RWPE1 (cell line): ENCODE measurements at regions not wholly inside any gene's neighbourhood (a gene's known extent, or its start where the extent isn't known, plus 50 kb on each side); places are given as distances from the start of the nearest gene placed in this dataset.

ENCODE experiments used
- CTCF ChIA-PET: fragments of 350-600 bp; sonication (Branson Sonifier 250); formaldehyde crosslinking; extraction: SDS; loops from one replicate; lab custom pipeline; 2021; lab: Yijun Ruan, JAX
- POLR2A ChIA-PET: fragments of 400-600 bp; formaldehyde crosslinking; extraction: SDS; loops from one replicate; lab custom pipeline; 2020; ENCODE audit warnings: antibody characterized with exemption; ENCODE audit not compliant: low non-redundant PET; lab: Yijun Ruan, JAX
- DNase-seq: peaks from one replicate; pipeline ENCODE4 v3.0.0; 2012; ENCODE audit warnings: low spot score
- H3K27ac ChIP-seq: fragments of 450-650 bp; 2 replicates; pipeline ENCODE4 v1.5.1; 2017
- CTCF ChIP-seq: fragments of 450-650 bp; conservative IDR thresholded peaks from 2 replicates; pipeline ENCODE4 v1.5.1; 2017; ENCODE audit warnings: low read depth, mild to moderate bottlenecking

GRCh38 chr6:40112350-40112749 lies 178.1 kb upstream of the MOCS1 start:
- ChIA-PET CTCF (no interaction called here), POLR2A (no interaction called here)
- no peak for DNase-seq
- TF ChIP-seq CTCF = no peak
- no peak overlapping the region for H3K27ac ChIP-seq

GRCh38 chr6:40108736-40109135 lies 174.5 kb upstream of the MOCS1 start:
- no peak for DNase-seq
- ChIA-PET POLR2A (no interaction called here), CTCF (no interaction called here)
- no peak overlapping the region for H3K27ac ChIP-seq
- no peak for TF ChIP-seq CTCF

- ChIA-PET POLR2A (no interaction called here), CTCF (interaction anchor here (0.7 kb wide), 1 partner anchor 124 kb away, joined by 3 read pairs; no protein-coding TSS in a partner anchor)
- no peak for TF ChIP-seq CTCF
- H3K27ac ChIP-seq = no peak overlapping the region
- DNase-seq = no peak
Measured at GRCh38 chr6:40106840-40107239, 172.6 kb upstream of the MOCS1 start.

- no peak overlapping the region for H3K27ac ChIP-seq
- no peak for TF ChIP-seq CTCF
- no peak for DNase-seq
- CTCF ChIA-PET = no interaction called here
- POLR2A ChIA-PET = no interaction called here
Measured at GRCh38 chr6:40098774-40099173, 164.5 kb upstream of the MOCS1 start.

GRCh38 chr6:40097590-40097989 lies 163.3 kb upstream of the MOCS1 start:
- TF ChIP-seq CTCF = no peak
- CTCF ChIA-PET = no interaction called here
- DNase-seq = no peak
- POLR2A ChIA-PET = no interaction called here
- no peak overlapping the region for H3K27ac ChIP-seq

- H3K27ac ChIP-seq = no peak overlapping the region
- CTCF ChIA-PET = interaction anchor here (0.6 kb wide), 1 partner anchor 184 kb away, joined by 3 read pairs; no protein-coding TSS in a partner anchor
- no peak for DNase-seq
- TF ChIP-seq CTCF = no peak
- POLR2A ChIA-PET = no interaction called here
Measured at GRCh38 chr6:40083141-40083920, 149.1 kb upstream of the MOCS1 start.
